ENCODE measurements at regions not wholly inside any gene's neighbourhood (a gene's known extent, or its start where the extent isn't known, plus 50 kb on each side); places are given as distances from the start of the nearest gene placed in this dataset.

DNA sequence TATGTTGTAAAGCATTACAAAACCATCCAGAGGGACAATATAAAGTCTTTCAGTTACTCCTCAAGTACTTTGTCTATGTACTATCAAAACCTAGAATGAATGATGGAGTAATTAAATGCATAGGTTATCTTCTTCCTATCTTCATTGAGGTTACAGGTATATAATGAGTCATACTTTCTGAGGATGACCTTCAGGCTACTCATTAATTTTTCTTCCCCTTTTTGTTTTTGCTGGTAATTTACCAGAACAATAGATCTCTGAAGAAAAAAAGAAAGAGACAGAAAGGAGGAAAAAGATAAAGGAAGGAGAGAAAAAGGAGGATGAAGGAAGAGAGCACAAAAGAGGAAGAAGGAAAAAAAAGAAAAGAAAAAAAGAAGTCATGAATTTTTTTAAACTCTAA, 398.4 kb downstream of the TBC1D32 start:
- no peak overlapping the region for H3K9ac ChIP-seq
- H3K27ac ChIP-seq (ENCODE audit: low read depth in 2 of 2, low read length in 1 of 2), result no peak overlapping the region
- H3K4me1 ChIP-seq (ENCODE audit: control insufficient read depth in 1 of 2, insufficient read depth in 2 of 2, low read depth in 1 of 2, low read length in 1 of 2), result no peaks in the 10 kb centered on the region
- H3F3A ChIP-seq (replicated peaks; ENCODE audit: insufficient read depth), result no peaks in the 10 kb centered on the region
- no peaks in the 10 kb centered on the region for H3K9me3 ChIP-seq
- H3K4me3 ChIP-seq (ENCODE audit: low read depth in 2 of 2, low read length in 1 of 2), result no peak overlapping the region
- no peak overlapping the region for H3K4me2 ChIP-seq
- H4K20me1 ChIP-seq (ENCODE audit: insufficient read depth), result no peaks in the 10 kb centered on the region
- no peaks in the 10 kb centered on the region for H3K36me3 ChIP-seq (replicated peaks in 1 of 2; ENCODE audit: control insufficient read depth in 1 of 2, insufficient read depth in 2 of 2, low read length in 1 of 2)
- no peak overlapping the region for H2AFZ ChIP-seq (ENCODE audit: low read depth)
- no peaks in the 10 kb centered on the region for H3K27me3 ChIP-seq (ENCODE audit: insufficient read depth)
- H3K9me2 ChIP-seq, result no peaks in the 10 kb centered on the region; the same call in 1 of the 2 replicates
- TF ChIP-seq ELF1 (IDR thresholded peaks at IDR 0.05) (no peak), GABPA (IDR thresholded peaks at IDR 0.05; ENCODE audit: low read depth) (no peak), SMC3 (IDR thresholded peaks at IDR 0.05; ENCODE audit: low read depth, low read length) (no peak), RCOR1 (IDR thresholded peaks at IDR 0.05; ENCODE audit: low read length) (no peak), JUND (IDR thresholded peaks at IDR 0.05) (no peak), SIN3A (IDR thresholded peaks at IDR 0.05; ENCODE audit: borderline replicate concordance, low read depth, low read length) (no peak), FOXM1 (IDR thresholded peaks at IDR 0.05; ENCODE audit: low read depth) (no peak), RFX5 (IDR thresholded peaks at IDR 0.05; ENCODE audit: low read length) (no peak), EZH2phosphoT487 (IDR thresholded peaks at IDR 0.05; ENCODE audit: borderline replicate concordance, low read depth) (no peak), MEF2A (IDR thresholded peaks at IDR 0.05; ENCODE audit: borderline replicate concordance, low read depth) (no peak), CHD2 (IDR thresholded peaks at IDR 0.05; ENCODE audit: low read length, partially characterized antibody) (no peak)
- TF ChIP-seq, protein P1, sequence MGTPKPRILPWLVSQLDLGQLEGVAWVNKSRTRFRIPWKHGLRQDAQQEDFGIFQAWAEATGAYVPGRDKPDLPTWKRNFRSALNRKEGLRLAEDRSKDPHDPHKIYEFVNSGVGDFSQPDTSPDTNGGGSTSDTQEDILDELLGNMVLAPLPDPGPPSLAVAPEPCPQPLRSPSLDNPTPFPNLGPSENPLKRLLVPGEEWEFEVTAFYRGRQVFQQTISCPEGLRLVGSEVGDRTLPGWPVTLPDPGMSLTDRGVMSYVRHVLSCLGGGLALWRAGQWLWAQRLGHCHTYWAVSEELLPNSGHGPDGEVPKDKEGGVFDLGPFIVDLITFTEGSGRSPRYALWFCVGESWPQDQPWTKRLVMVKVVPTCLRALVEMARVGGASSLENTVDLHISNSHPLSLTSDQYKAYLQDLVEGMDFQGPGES (IDR thresholded peaks at IDR 0.05; ENCODE audit: low read depth, low read length), result no peak
- TF ChIP-seq, protein P2, sequence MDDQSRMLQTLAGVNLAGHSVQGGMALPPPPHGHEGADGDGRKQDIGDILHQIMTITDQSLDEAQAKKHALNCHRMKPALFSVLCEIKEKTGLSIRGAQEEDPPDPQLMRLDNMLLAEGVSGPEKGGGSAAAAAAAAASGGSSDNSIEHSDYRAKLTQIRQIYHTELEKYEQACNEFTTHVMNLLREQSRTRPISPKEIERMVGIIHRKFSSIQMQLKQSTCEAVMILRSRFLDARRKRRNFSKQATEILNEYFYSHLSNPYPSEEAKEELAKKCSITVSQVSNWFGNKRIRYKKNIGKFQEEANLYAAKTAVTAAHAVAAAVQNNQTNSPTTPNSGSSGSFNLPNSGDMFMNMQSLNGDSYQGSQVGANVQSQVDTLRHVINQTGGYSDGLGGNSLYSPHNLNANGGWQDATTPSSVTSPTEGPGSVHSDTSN (IDR thresholded peaks at IDR 0.05), result no peak
- TF ChIP-seq, protein P3, sequence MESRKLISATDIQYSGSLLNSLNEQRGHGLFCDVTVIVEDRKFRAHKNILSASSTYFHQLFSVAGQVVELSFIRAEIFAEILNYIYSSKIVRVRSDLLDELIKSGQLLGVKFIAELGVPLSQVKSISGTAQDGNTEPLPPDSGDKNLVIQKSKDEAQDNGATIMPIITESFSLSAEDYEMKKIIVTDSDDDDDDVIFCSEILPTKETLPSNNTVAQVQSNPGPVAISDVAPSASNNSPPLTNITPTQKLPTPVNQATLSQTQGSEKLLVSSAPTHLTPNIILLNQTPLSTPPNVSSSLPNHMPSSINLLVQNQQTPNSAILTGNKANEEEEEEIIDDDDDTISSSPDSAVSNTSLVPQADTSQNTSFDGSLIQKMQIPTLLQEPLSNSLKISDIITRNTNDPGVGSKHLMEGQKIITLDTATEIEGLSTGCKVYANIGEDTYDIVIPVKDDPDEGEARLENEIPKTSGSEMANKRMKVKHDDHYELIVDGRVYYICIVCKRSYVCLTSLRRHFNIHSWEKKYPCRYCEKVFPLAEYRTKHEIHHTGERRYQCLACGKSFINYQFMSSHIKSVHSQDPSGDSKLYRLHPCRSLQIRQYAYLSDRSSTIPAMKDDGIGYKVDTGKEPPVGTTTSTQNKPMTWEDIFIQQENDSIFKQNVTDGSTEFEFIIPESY (IDR thresholded peaks at IDR 0.05; ENCODE audit: borderline replicate concordance, low read depth), result no peak
- H3K79me2 ChIP-seq (ENCODE audit: insufficient read depth), result no peaks in the 10 kb centered on the region
- DNase-seq, result no peak
- ChIA-PET POLR2A (no interaction called here), CTCF (no interaction called here)

DNA sequence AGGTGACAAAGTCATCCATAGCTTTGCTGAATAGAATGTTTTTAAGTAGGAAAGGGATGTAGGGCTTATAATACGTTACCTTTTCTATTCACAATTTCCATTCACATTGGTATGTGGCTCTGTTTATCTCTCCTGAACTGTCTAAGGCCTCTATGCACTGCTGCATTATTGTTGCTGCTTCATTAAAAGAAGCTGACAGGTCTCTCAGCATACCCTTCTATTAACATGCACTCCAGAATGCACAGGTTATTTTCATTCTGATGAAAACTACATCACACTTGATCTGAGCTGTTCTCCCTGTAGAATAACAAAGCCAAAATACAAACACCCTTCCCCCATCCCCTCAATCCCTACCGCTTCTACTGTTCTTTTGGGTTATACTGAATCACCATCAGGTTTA, 399.3 kb downstream of the TBC1D32 start:
- no peak overlapping the region for H3K4me2 ChIP-seq
- H3K27ac ChIP-seq (ENCODE audit: low read depth in 2 of 2, low read length in 1 of 2), result no peak overlapping the region
- 28% methylated on average over 2 of the region's 2 CpGs for WGBS (ENCODE audit: low lambda C conversion rate)
- no peak overlapping the region for H3K9ac ChIP-seq
- H3K4me3 ChIP-seq (ENCODE audit: low read depth in 2 of 2, low read length in 1 of 2), result no peak overlapping the region
- no peak for DNase-seq
- CTCF ChIA-PET, result no interaction called here
- no peak overlapping the region for H2AFZ ChIP-seq (ENCODE audit: low read depth)
- H3K79me2 ChIP-seq (ENCODE audit: insufficient read depth), result no peaks in the 10 kb centered on the region
- no peaks in the 10 kb centered on the region for H4K20me1 ChIP-seq (ENCODE audit: insufficient read depth)
- H3K27me3 ChIP-seq (ENCODE audit: insufficient read depth), result no peaks in the 10 kb centered on the region
- no peaks in the 10 kb centered on the region for H3K36me3 ChIP-seq (replicated peaks in 1 of 2; ENCODE audit: control insufficient read depth in 1 of 2, insufficient read depth in 2 of 2, low read length in 1 of 2)
- POLR2A ChIA-PET, result no interaction called here
- no peaks in the 10 kb centered on the region; the same call in 1 of the 2 replicates for H3K9me2 ChIP-seq
- no peaks in the 10 kb centered on the region for H3F3A ChIP-seq (replicated peaks; ENCODE audit: insufficient read depth)
- no peaks in the 10 kb centered on the region for H3K4me1 ChIP-seq (ENCODE audit: control insufficient read depth in 1 of 2, insufficient read depth in 2 of 2, low read depth in 1 of 2, low read length in 1 of 2)
- no peaks in the 10 kb centered on the region for H3K9me3 ChIP-seq
- TF ChIP-seq, protein P3 (IDR thresholded peaks at IDR 0.05; ENCODE audit: borderline replicate concordance, low read depth), result no peak
- no peak for TF ChIP-seq MEF2A (IDR thresholded peaks at IDR 0.05; ENCODE audit: borderline replicate concordance, low read depth)
- TF ChIP-seq EP300 (IDR thresholded peaks at IDR 0.05; ENCODE audit: borderline replicate concordance in 1 of 2, low read depth in 1 of 2, low read length in 1 of 2), result no peak
- TF ChIP-seq, protein P1 (IDR thresholded peaks at IDR 0.05; ENCODE audit: low read depth, low read length), result no peak
- TF ChIP-seq RFX5 (IDR thresholded peaks at IDR 0.05; ENCODE audit: low read length), result no peak
- TF ChIP-seq, protein P4, sequence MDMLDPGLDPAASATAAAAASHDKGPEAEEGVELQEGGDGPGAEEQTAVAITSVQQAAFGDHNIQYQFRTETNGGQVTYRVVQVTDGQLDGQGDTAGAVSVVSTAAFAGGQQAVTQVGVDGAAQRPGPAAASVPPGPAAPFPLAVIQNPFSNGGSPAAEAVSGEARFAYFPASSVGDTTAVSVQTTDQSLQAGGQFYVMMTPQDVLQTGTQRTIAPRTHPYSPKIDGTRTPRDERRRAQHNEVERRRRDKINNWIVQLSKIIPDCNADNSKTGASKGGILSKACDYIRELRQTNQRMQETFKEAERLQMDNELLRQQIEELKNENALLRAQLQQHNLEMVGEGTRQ (IDR thresholded peaks at IDR 0.05; ENCODE audit: borderline replicate concordance, low read depth, low read length), result no peak
- no peak for TF ChIP-seq NRF1 (IDR thresholded peaks at IDR 0.05; ENCODE audit: low read depth, low read length)
